ENCODE measurements at regions not wholly inside any gene's neighbourhood (a gene's known extent, or its start where the extent isn't known, plus 50 kb on each side); places are given as distances from the start of the nearest gene placed in this dataset.

- Mint-ChIP-seq H3K27me3 (peaks cover 6% of the 10 kb centered on the region), H3K36me3 (ENCODE audit: low read depth) (no peaks in the 10 kb centered on the region), H3K27ac (no peak overlapping the region), H3K4me3 (no peak overlapping the region), H3K4me1 (no peaks in the 10 kb centered on the region), H3K9me3 (no peaks in the 10 kb centered on the region)
- ATAC-seq (ENCODE audit: low read depth) (no peak), DNase-seq (no peak)
- CTCF ChIA-PET, result no interaction called here
- intact Hi-C loops (cut with micrococcal nuclease), result no loop called here
- TF ChIP-seq, protein P1, sequence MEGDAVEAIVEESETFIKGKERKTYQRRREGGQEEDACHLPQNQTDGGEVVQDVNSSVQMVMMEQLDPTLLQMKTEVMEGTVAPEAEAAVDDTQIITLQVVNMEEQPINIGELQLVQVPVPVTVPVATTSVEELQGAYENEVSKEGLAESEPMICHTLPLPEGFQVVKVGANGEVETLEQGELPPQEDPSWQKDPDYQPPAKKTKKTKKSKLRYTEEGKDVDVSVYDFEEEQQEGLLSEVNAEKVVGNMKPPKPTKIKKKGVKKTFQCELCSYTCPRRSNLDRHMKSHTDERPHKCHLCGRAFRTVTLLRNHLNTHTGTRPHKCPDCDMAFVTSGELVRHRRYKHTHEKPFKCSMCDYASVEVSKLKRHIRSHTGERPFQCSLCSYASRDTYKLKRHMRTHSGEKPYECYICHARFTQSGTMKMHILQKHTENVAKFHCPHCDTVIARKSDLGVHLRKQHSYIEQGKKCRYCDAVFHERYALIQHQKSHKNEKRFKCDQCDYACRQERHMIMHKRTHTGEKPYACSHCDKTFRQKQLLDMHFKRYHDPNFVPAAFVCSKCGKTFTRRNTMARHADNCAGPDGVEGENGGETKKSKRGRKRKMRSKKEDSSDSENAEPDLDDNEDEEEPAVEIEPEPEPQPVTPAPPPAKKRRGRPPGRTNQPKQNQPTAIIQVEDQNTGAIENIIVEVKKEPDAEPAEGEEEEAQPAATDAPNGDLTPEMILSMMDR (IDR thresholded peaks at IDR 0.05), result no peak
- POLR2A ChIA-PET, result no interaction called here
These were observed 179.8 kb upstream of the PDE1C start for GRCh38 chr7:32250003-32250402.

- DNase-seq, result no peak
- H3K27me3 Mint-ChIP-seq, result peaks cover 6% of the 10 kb centered on the region
- ATAC-seq (ENCODE audit: low read depth), result no peak
- H3K36me3 Mint-ChIP-seq (ENCODE audit: low read depth), result no peaks in the 10 kb centered on the region
- no peak overlapping the region for H3K4me3 Mint-ChIP-seq
- no peaks in the 10 kb centered on the region for H3K9me3 Mint-ChIP-seq
- H3K4me1 Mint-ChIP-seq, result no peaks in the 10 kb centered on the region
- no peak overlapping the region for H3K27ac Mint-ChIP-seq
- ChIA-PET POLR2A (no interaction called here), CTCF (no interaction called here)
- intact Hi-C loops (cut with micrococcal nuclease), result no loop called here
- TF ChIP-seq, protein P1 (IDR thresholded peaks at IDR 0.05), result no peak
These were observed 178.3 kb upstream of the PDE1C start for GRCh38 chr7:32248522-32248921.

GRCh38 chr7:32244806-32245345, 174.7 kb upstream of the PDE1C start:
- TF ChIP-seq, protein P1 (IDR thresholded peaks at IDR 0.05), result no peak
- intact Hi-C loops (cut with micrococcal nuclease), result no loop called here
- H3K9me3 Mint-ChIP-seq, result no peaks in the 10 kb centered on the region
- no peaks in the 10 kb centered on the region for H3K4me1 Mint-ChIP-seq
- H3K4me3 Mint-ChIP-seq, result no peak overlapping the region
- DNase-seq, result no peak
- H3K27ac Mint-ChIP-seq, result no peak overlapping the region
- CTCF ChIA-PET, result no interaction called here
- POLR2A ChIA-PET, result no interaction called here
- no peak for ATAC-seq (ENCODE audit: low read depth)
- peaks cover 2% of the 10 kb centered on the region for H3K27me3 Mint-ChIP-seq
- H3K36me3 Mint-ChIP-seq (ENCODE audit: low read depth), result no peaks in the 10 kb centered on the region

- H3K27me3 Mint-ChIP-seq, result peaks cover 2% of the 10 kb centered on the region
- ChIA-PET POLR2A (no interaction called here), CTCF (no interaction called here)
- DNase-seq, result no peak
- TF ChIP-seq, protein P1 (IDR thresholded peaks at IDR 0.05), result no peak
- no peaks in the 10 kb centered on the region for H3K4me1 Mint-ChIP-seq
- H3K36me3 Mint-ChIP-seq (ENCODE audit: low read depth), result no peaks in the 10 kb centered on the region
- intact Hi-C loops (cut with micrococcal nuclease), result no loop called here
- no peaks in the 10 kb centered on the region for H3K9me3 Mint-ChIP-seq
- ATAC-seq (ENCODE audit: low read depth), result no peak
- no peak overlapping the region for H3K4me3 Mint-ChIP-seq
- no peak overlapping the region for H3K27ac Mint-ChIP-seq
These were observed 173.6 kb upstream of the PDE1C start for GRCh38 chr7:32243687-32244290.

DNA sequence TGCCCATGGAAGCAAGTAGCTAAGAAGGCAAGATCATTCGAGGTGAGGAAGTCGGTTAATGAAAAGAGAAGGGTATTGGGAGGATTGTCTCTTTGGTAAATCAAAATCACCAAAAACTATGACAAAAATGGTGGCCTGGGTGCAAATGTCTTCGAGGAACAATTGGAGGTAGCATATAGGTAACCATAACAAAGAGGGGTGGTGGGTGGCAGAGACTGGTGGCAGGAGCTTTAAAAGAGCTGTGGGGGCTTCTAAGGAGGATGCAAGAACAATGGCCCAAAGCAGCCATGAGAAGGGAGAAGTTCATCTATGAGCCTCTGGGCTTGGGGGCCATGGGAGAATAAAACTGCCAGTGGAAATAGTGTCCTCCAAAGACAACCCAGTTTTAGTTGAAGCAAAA, 172.2 kb upstream of the PDE1C start:
- ATAC-seq (ENCODE audit: low read depth), result no peak
- CTCF ChIA-PET, result no interaction called here

More for the DNA sequence above, 172.2 kb upstream of the PDE1C start:
- POLR2A ChIA-PET, result no interaction called here
- Mint-ChIP-seq H3K36me3 (ENCODE audit: low read depth) (no peaks in the 10 kb centered on the region), H3K27me3 (no peaks in the 10 kb centered on the region), H3K27ac (no peak overlapping the region), H3K4me3 (no peak overlapping the region), H3K4me1 (no peaks in the 10 kb centered on the region), H3K9me3 (no peaks in the 10 kb centered on the region)
- TF ChIP-seq, protein P1 (IDR thresholded peaks at IDR 0.05), result no peak
- DNase-seq, result no peak
- intact Hi-C loops (cut with micrococcal nuclease), result no loop called here

Measured in activated B cell treated with CpG ODN at 0.5 μM for 24 hours (primary cell).